Type B pancreatic cell (in vitro differentiated cells): ENCODE measurements at regions not wholly inside any gene's neighbourhood (a gene's known extent, or its start where the extent isn't known, plus 50 kb on each side); places are given as distances from the start of the nearest gene placed in this dataset.

Experiments
- DNase-seq: peaks from one replicate; pipeline ENCODE4 v3.0.0; 2021; ENCODE audit warnings: mixed read lengths; ENCODE audit not compliant: unreplicated experiment; ENCODE audit errors: extremely low spot score
- H3K27ac Mint-ChIP-seq: 2 replicates; pipeline ENCODE4 v1.8.0; 2021; ENCODE audit warnings: mild to moderate bottlenecking, mixed read lengths
- H3K27me3 Mint-ChIP-seq: 2 replicates; pipeline ENCODE4 v1.8.0; 2021; ENCODE audit warnings: mixed read lengths
- H3K36me3 Mint-ChIP-seq: 2 replicates; pipeline ENCODE4 v1.8.0; 2021; ENCODE audit warnings: mixed read lengths
- H3K4me1 Mint-ChIP-seq: one replicate; pipeline ENCODE4 v1.8.0; 2021; ENCODE audit warnings: mixed read lengths; ENCODE audit not compliant: unreplicated experiment
- H3K4me3 Mint-ChIP-seq: 2 replicates; pipeline ENCODE4 v1.8.0; 2021; ENCODE audit warnings: mild to moderate bottlenecking, mixed read lengths
- H3K9me3 Mint-ChIP-seq: 2 replicates; pipeline ENCODE4 v1.8.0; 2021; ENCODE audit warnings: mixed read lengths
- TF ChIP-seq, protein P1 (sequence below): fragments of 200-600 bp; sonication (generic); conservative IDR thresholded peaks from 2 replicates; pipeline ENCODE4 v1.5.0; 2021; ENCODE audit warnings: antibody characterized with exemption, mild to moderate bottlenecking

DNA sequence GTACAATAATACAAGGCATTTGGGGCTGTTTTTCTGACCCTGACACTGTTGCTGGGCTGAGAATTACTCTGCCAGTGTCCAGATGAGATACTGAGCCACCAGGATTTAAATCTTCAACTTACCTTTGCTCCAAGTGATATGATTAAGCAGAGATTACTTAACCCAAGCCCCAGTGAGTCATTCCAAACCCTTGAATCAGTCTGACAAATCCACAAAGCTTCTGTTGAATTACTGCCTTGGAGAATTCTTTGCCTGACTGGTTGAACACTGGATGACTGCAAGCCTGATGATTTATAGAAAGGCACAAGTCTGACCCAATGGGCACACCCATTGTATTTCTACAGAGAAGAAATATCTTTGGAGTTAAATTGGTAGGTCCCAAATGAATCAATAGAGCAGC lies 88.2 kb upstream of the TSC22D2 start:
- H3K4me3 Mint-ChIP-seq = peak overlapping the region; percentile 53
- DNase-seq = no peak
- H3K27ac Mint-ChIP-seq = peak overlapping the region; percentile 84
- H3K9me3 Mint-ChIP-seq = peaks cover 4% of the 10 kb centered on the region
- peaks cover 15% of the 10 kb centered on the region for H3K4me1 Mint-ChIP-seq
- TF ChIP-seq, protein P1, sequence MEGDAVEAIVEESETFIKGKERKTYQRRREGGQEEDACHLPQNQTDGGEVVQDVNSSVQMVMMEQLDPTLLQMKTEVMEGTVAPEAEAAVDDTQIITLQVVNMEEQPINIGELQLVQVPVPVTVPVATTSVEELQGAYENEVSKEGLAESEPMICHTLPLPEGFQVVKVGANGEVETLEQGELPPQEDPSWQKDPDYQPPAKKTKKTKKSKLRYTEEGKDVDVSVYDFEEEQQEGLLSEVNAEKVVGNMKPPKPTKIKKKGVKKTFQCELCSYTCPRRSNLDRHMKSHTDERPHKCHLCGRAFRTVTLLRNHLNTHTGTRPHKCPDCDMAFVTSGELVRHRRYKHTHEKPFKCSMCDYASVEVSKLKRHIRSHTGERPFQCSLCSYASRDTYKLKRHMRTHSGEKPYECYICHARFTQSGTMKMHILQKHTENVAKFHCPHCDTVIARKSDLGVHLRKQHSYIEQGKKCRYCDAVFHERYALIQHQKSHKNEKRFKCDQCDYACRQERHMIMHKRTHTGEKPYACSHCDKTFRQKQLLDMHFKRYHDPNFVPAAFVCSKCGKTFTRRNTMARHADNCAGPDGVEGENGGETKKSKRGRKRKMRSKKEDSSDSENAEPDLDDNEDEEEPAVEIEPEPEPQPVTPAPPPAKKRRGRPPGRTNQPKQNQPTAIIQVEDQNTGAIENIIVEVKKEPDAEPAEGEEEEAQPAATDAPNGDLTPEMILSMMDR = no peak
- no peaks in the 10 kb centered on the region for H3K36me3 Mint-ChIP-seq
- no peaks in the 10 kb centered on the region for H3K27me3 Mint-ChIP-seq

DNA sequence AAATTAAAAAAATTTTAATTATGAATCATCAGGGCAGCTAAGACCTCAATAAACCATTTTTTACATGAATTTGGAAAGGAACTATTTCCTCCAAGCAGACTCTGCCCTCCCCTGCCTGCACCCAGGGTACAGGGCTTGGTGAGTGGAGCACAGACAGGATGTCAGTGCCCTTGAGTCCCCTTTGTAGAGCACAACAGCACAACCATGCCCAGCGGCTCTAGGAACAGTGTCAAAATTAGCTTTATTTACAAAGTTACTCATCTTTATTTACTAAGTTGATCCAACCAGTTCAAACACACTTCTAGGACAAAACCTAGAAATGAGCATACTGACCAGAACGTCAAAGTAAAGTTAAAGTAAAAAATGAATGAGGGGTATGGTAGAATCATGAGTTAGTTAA lies 90.6 kb upstream of the TSC22D2 start:
- Mint-ChIP-seq H3K4me3 (no peak overlapping the region), H3K9me3 (peaks cover 6% of the 10 kb centered on the region), H3K36me3 (no peaks in the 10 kb centered on the region), H3K27me3 (no peaks in the 10 kb centered on the region), H3K4me1 (peaks cover 11% of the 10 kb centered on the region), H3K27ac (no peak overlapping the region)
- DNase-seq = no peak
- TF ChIP-seq, protein P1 = no peak

DNA sequence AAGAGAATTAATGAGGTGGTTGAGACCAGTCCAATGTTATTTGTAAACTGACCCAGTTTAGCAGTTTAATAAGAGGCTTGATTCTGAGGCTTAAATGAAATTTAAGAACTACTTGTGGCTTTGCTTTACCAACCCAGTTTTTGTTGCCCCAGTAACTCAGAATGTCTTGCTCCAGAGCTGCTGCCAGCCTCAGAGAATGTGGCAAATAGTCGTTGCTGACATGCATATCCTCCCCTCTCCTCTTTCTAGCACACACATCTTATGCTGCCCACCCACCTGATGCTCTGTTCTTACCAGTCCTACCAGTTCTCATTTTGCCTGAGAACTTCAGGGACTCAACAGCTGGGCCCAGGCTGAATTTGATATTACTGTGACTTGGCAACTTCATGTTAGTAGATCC lies 92.4 kb upstream of the TSC22D2 start:
- TF ChIP-seq, protein P1 = no peak
- Mint-ChIP-seq H3K4me3 (no peak overlapping the region), H3K27ac (peak overlapping the region; percentile 94), H3K36me3 (no peaks in the 10 kb centered on the region), H3K9me3 (peaks cover 9% of the 10 kb centered on the region), H3K4me1 (peaks cover 11% of the 10 kb centered on the region), H3K27me3 (no peaks in the 10 kb centered on the region)
- DNase-seq = no peak

DNA sequence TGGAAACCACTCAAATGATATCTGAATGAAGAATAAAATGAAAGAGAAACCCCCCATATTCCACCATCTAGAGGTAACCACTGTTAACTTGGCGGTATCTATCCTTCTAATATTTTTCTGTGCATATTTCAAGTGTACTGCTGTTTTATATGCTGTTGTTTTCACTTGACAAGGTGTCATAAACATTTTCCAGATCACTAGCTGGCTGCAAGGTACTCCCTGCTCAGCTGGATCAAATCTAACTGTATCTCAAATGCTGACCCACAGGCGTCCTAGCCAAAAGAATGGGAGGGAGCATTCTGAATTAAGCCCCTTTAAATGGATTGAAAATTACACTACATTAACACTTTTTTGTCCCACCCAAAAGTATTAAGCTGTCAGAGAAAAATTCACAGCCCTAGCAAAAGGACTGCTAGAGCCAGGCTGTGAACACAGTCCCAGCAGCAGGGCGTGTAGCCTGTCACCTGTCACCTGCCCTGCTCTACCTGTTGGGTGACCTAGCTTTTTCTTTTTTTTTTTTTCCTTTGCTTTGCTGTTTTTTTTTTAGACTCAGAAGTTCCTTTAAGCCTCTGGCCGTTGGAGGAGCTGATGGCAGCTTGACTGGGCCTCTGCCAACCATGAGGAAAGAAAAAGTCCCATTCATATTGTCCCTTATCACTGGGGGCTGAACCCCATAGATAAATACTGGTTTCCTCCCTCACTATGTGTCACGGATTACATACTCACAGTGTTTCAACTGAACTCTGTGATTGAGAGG lies 93.7 kb upstream of the TSC22D2 start:
- Mint-ChIP-seq H3K27me3 (no peaks in the 10 kb centered on the region), H3K36me3 (no peaks in the 10 kb centered on the region), H3K4me1 (peaks cover 11% of the 10 kb centered on the region), H3K4me3 (peak overlapping the region; percentile 61), H3K27ac (peak overlapping the region; percentile 94), H3K9me3 (peaks cover 14% of the 10 kb centered on the region)
- DNase-seq = no peak
- TF ChIP-seq, protein P1 = no peak

DNA sequence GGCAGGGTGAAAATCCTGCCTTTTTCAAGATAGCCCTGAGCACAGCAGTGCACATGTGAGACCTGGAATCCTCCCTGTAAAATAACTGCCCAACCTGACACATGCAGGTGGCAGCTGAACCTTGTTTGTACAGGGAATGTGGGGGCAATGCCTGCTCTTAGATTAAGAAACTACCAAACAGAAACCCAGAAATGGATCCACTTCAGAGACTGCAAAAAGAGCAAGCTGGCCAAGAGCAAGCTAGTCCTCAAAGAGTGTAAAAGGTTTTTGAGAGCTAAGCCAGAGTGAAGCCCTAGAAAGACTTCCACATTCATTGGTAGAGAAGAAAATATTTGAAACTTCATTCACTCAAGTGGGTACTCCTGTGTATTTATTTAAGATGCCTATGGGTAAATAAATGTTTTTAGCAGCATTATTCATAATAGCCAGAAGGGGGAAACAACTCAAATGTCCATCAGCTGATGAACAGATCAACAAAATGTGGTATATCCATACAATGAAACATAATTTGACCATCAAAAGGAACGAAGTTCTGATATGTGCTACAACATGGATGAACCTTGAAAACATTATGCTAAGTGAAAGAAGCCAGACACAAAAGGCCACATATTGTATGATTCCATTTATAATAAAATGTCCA lies 96.0 kb upstream of the TSC22D2 start:
- peaks cover 21% of the 10 kb centered on the region for H3K4me1 Mint-ChIP-seq
- H3K4me3 Mint-ChIP-seq = no peak overlapping the region
- TF ChIP-seq, protein P1 = peak; percentile 25

More for the DNA sequence above, 96.0 kb upstream of the TSC22D2 start:
- Mint-ChIP-seq H3K36me3 (no peaks in the 10 kb centered on the region), H3K27ac (peak overlapping the region; percentile 35), H3K27me3 (no peaks in the 10 kb centered on the region), H3K9me3 (peaks cover 20% of the 10 kb centered on the region)
- DNase-seq = no peak
